Right renal pelvis (tissue), 4 donors: ENCODE measurements at regions not wholly inside any gene's neighbourhood (a gene's known extent, or its start where the extent isn't known, plus 50 kb on each side); places are given as distances from the start of the nearest gene placed in this dataset.
"Not testable (repeated sequence)": the region's sequence is repeated elsewhere in the genome, so short reads cannot be mapped to it uniquely, and the experiment has no call there.

Experiments
- DNase-seq, 4 donors: peaks; one replicate each; pipeline ENCODE4 v3.0.0-alpha.2; 2013; ENCODE audit warnings: low read depth in 4 of 4, low spot score in 3 of 4, missing footprints in 1 of 4

DNA sequence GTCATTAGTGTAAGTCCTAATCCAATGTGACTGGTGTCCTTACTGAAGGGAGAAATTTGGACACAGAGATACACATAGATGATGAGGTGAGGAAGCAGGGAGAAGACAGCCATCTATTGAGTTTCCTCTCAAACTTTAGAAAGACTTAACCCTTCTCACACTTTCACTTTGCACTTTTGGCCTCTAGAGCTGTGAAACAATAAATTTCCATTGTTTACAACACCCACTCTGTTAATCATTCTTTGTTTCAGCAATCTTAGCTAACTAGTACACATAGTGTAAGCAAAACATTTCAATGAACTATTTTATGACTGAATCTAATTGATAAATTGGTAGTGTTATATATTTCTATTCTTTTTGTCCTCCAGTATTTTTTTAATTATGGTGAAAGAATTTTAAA, 1092.8 kb upstream of the POT1 start:
- DNase-seq, result no peak

DNA sequence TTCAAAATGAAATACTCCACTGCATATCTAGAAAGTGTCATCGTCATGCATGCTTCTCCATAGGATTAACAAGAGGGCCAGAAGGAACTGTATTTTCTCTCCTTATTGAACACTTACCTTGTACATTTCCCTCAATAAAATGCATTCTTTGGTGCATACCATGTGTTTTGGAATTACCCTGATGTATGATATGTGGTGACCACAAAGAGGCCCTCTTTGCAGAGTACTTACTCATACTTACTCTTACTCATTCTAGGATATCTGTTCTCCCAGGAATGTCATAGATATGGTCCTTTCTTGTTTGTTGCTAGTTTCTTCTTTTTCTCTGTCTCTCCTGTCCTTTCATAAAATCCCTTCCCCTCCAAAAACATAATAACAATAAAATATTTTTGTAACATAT, 1087.1 kb upstream of the POT1 start:
- DNase-seq, result no peak

- DNase-seq, result no peak
Observed at GRCh38 chr7:126005064-126005463, 1075.4 kb upstream of the POT1 start.

DNA sequence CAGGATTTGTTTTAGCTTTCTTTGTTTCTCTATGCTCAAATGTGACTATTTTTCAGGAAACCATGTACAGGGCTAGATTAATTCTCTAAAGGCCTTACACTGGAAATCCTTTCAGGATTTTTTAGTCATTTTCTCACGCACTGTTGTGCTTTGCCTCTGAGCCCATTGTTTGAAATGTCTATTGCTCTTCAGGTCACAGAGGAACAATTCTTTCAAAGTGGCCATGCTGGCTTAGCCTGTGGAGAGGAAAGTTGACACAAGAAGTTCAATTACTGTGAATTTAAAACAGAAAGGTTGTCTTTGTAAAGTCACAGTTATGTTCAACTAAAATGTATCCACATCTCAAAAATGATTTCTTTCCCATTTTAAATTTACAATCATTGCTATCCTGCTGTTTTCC, 1071.7 kb upstream of the POT1 start:
- DNase-seq, result no peak

DNA sequence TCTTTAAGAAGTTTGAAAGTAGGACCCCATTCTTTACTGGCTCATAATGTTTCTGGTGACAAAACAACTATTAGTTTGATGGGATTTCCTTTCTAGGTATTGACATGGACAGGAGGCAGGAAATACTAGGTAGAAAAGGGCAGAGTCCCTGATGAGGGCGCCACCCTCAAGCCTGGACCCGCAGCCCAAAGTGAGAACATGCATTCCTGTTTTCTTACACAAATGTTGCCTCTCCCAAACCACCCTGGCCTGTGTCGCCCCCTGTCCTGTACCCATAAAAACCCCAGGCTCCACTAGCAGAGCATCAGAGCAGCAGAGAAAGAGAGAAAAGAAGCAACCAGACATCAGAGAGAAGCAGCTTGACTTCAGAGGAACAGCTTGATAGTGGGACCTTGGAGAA, 1055.2 kb upstream of the POT1 start:
- no peak for DNase-seq

DNA sequence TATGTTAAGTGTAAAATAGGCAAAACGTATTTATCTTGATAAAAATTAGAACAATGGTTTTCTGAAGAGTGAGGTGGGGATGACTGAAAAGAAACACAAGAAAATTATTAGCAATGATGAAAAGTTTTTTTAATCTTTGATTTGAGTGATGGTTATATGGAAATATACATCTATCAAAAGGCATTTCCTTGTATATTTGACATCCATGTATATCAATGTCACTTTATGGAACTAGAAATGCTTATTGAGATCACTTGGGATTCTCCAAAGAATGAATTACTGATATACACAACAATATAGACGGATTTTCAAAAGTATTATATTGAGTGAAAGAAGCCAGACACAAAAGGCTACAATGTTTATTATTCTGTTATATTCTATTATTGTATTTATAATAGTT, 1042.0 kb upstream of the POT1 start:
- no peak for DNase-seq

DNA sequence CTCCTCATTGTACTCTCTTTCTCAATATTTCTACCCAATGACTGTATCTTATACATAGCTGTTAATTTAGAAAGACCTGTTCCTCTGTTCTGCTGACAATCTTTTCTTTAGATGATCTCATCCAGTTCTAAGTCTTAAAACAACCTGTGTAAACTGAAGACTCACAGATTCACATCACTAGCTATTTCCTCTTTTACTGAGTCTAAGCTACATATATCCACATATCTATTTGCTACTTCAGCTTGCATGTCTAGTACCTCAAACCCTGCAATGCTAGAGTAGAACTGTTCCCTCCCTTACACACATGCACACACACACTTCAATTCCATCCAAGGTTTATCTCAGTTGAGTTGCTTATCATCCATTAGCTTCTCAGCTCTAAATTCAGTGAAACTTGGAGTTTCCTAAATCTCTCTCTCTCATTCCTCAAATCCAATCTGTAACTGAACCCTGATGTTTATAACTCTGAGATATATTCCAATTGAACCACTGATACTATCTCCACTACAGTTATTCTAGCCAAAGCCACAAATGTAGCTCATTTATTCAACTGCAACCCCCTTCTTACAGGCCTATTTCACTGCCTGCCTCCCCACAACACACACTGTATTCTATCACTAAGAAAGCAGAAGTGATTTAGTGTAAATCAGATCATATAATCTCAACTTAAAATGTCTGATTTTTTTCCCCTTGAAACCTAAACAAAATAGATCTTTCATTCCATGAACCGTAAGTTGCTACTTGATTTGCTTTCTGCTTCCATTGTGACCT, 1036.8 kb upstream of the POT1 start:
- DNase-seq, result no peak

- no peak for DNase-seq
Observed at GRCh38 chr7:125934955-125935354, 1005.3 kb upstream of the POT1 start.

GRCh38 chr7:125934539-125934938, 1004.9 kb upstream of the POT1 start:
- no peak for DNase-seq

GRCh38 chr7:125930848-125931247, 1001.2 kb upstream of the POT1 start:
- no peak for DNase-seq

- no peak for DNase-seq
Observed at GRCh38 chr7:125927556-125927955, 997.9 kb upstream of the POT1 start.

- DNase-seq, result no peak
Observed at GRCh38 chr7:125926621-125927020, 997.0 kb upstream of the POT1 start.

- DNase-seq, result no peak
Observed at GRCh38 chr7:125924037-125924436, 994.4 kb upstream of the POT1 start.

GRCh38 chr7:125915381-125915948, 985.8 kb upstream of the POT1 start:
- not testable (repeated sequence) for DNase-seq

DNA sequence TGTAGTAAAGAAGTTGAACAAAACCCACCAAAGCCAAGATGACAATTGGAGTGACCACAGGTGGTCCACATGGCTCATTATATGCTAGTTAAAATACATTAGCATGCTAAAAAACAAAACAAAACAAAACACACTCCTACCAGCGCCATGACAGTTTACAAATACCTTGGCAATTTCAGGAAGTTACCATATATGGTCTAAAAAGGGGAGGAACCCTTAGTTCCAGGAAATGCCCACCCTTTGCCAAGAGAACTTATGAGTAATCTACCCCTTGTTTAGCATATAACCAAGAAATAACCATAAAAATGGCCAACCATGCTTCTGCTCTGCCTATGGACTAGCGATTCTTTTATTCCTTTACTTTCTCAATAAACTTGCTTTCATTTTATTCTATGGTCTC, 979.1 kb upstream of the POT1 start:
- no peak for DNase-seq

- DNase-seq, result no peak
Observed at GRCh38 chr7:125899577-125899976, 970.0 kb upstream of the POT1 start.

DNA sequence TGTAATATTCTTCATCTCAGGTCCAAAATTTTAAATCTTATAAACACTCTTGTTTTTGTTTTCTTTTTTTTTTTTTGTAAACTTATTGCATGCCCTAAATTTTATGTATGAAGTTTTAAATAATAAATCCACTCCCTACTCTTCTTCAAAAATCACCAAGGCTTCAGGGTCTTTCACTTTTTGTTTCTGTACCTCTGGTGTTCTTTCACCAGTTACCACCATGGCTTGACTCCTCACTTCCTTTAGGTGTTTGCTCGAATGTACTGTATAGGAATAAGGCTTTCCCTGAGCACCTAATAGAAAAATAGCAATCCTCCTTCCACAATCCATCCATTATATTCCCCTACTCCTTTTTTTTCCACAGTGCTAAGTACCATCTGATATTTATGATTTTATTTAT, 962.8 kb upstream of the POT1 start:
- no peak for DNase-seq

- DNase-seq, result no peak
Observed at GRCh38 chr7:125878988-125879387, 949.4 kb upstream of the POT1 start.

DNA sequence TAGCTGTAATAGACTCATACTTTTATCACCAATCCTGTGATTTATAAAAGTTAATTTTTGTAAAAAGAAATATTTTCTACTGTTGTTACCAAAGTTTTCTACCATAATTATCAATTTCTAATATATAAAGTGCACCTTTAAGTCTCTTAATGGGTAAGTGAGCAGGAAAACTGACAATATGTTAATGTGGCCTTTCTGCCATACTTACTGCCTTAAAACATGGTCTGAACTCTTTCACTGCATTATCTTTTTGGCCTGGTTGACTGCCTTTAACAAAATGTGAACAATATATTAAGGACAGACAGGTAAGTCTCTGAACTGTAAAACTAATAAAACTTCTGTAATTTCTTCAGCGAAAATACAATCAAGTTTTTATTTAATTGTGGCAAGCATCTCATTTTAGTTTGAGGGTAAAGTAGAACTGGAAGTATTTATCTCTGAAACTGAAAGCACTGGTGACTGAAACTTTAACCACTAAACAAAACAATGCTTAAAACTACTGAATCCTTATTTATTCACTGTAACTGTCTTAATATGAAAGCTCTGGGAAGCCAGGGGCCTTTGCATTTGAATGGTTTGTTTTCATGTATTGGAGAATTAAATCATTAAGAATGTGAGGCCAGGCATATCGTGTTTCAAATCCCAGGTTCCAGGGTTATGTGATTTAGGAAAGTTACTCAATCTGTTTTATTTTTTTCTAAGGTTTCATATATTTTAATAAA, 948.8 kb upstream of the POT1 start:
- no peak for DNase-seq

GRCh38 chr7:125877246-125877645, 947.6 kb upstream of the POT1 start:
- no peak for DNase-seq

DNA sequence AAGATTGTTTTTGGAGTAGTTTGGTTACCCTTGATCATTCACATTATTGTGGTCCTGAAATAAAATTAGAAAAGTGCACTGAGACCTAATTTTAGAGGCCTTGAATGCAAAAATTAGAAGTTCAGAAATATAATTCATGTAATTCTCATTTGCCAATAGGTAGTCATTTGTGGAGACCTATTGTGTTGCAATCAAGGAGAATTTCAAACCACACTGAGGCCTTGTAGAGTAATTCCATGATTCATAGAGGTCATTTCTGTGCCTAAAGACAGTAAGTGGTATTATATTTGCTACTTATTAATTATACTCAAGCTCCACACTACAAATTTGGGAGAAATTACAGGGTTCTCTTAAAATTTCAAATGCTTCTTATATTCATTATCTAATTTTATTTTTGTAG, 946.8 kb upstream of the POT1 start:
- DNase-seq, result no peak

GRCh38 chr7:125871431-125871830, 941.8 kb upstream of the POT1 start:
- DNase-seq, result no peak
